ENCODE measurements at regions not wholly inside any gene's neighbourhood (a gene's known extent, or its start where the extent isn't known, plus 50 kb on each side); places are given as distances from the start of the nearest gene placed in this dataset.

DNA sequence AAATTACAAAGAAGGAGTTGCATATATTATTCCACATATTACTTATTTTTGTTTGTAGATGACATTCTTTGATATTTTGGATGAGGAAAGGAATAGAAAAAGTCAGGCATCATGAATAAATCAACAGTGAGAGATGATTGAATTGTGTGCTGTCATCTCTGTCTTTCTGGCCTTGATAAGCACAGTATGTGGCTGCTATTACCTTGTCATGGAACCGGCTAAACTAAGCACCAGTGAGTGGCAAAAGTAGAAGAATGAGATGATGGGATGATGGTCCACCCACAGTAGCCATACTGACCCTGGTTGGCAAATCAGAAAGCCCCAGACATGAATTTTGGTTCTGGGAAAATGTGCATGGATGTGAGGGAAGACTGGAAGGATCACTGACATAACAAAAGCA is 361.2 kb upstream of the DMAC1 start:
- H3K4me1 ChIP-seq (ENCODE audit: insufficient read depth, insufficient read length): no peaks in the 10 kb centered on the region
- no peaks in the 10 kb centered on the region for H3K27me3 ChIP-seq (ENCODE audit: insufficient read depth, insufficient read length)
- DNase-seq (ENCODE audit: low read depth, low spot score): no peak
- TF ChIP-seq SUZ12 (IDR thresholded peaks at IDR 0.05; ENCODE audit: extremely low read depth, insufficient read depth, insufficient read length): no peak
- no peak for TF ChIP-seq YY1 (IDR thresholded peaks at IDR 0.05; ENCODE audit: insufficient read depth, insufficient read length)
- no peak for TF ChIP-seq ZNF274 (IDR thresholded peaks at IDR 0.05; ENCODE audit: low read depth, low read length)
- no peaks in the 10 kb centered on the region for H3K36me3 ChIP-seq (ENCODE audit: insufficient read depth, insufficient read length, low read length)
- H3K4me3 ChIP-seq (ENCODE audit: insufficient read length, low read depth): no peak overlapping the region
- no peak overlapping the region for H3K9ac ChIP-seq (ENCODE audit: insufficient read length, low read depth)
- H3K9me3 ChIP-seq (ENCODE audit: insufficient read depth, low read length): no peaks in the 10 kb centered on the region

DNA sequence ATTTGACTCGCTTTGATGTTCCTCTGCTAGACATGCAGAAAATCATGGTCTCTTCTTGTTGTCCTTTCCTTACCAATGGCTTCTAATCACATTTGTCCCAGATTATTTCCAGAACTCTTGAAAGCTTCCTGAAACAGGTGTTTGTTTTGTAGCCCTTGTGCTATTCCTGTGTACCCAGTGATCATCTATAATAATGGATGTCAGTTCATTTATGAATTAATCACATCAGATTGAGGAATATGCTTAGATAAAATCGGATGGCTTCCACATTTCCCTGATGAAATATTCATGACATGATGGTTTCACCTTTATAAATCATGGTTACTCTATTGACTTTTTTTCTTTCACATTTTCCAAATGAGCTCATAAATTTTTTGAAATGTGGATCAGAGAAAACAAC is 359.0 kb upstream of the DMAC1 start:
- no peak overlapping the region for H3K9ac ChIP-seq (ENCODE audit: insufficient read length, low read depth)
- no peak for DNase-seq (ENCODE audit: low read depth, low spot score)
- H3K27me3 ChIP-seq (ENCODE audit: insufficient read depth, insufficient read length): no peaks in the 10 kb centered on the region
- H3K36me3 ChIP-seq (ENCODE audit: insufficient read depth, insufficient read length, low read length): no peaks in the 10 kb centered on the region
- H3K9me3 ChIP-seq (ENCODE audit: insufficient read depth, low read length): no peaks in the 10 kb centered on the region
- TF ChIP-seq YY1 (IDR thresholded peaks at IDR 0.05; ENCODE audit: insufficient read depth, insufficient read length): no peak
- TF ChIP-seq ZNF274 (IDR thresholded peaks at IDR 0.05; ENCODE audit: low read depth, low read length): no peak
- TF ChIP-seq SUZ12 (IDR thresholded peaks at IDR 0.05; ENCODE audit: extremely low read depth, insufficient read depth, insufficient read length): no peak
- H3K4me3 ChIP-seq (ENCODE audit: insufficient read length, low read depth): no peak overlapping the region
- no peaks in the 10 kb centered on the region for H3K4me1 ChIP-seq (ENCODE audit: insufficient read depth, insufficient read length)

DNA sequence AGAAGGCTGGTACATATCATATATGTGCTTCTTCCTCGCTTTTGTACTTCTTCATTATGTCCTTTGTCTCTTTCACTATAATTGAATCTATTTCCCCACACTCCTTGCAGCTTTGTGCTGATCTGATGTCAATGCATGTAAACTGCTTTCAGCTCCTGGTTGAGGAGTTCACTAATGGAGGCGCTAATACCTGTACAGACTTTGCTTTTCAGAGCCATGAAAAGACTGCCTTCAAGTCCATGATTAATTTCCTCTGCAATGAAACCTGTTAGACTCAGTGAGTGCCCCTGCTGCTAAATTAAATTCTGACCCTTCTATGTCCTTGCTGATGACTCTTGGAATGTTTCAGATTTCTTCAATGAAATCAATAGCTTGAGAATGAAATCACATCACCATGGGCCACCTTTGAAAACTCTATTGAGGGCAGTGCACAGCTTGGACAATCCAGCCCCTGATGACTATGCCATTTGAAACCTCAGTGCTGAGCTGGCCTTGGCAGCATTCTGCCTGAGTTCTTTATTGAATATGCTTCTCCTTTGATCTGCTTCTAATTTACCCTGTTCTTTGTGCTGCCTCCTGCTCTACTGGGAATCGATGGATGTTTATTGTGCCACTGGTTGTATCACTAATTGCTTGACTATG is 358.2 kb upstream of the DMAC1 start:
- no peak overlapping the region for H3K4me3 ChIP-seq (ENCODE audit: insufficient read length, low read depth)
- no peaks in the 10 kb centered on the region for H3K27me3 ChIP-seq (ENCODE audit: insufficient read depth, insufficient read length)
- H3K4me1 ChIP-seq (ENCODE audit: insufficient read depth, insufficient read length): no peaks in the 10 kb centered on the region
- no peaks in the 10 kb centered on the region for H3K36me3 ChIP-seq (ENCODE audit: insufficient read depth, insufficient read length, low read length)
- no peak for DNase-seq (ENCODE audit: low read depth, low spot score)
- H3K9ac ChIP-seq (ENCODE audit: insufficient read length, low read depth): no peak overlapping the region
- no peak for TF ChIP-seq ZNF274 (IDR thresholded peaks at IDR 0.05; ENCODE audit: low read depth, low read length)
- no peak for TF ChIP-seq YY1 (IDR thresholded peaks at IDR 0.05; ENCODE audit: insufficient read depth, insufficient read length)
- TF ChIP-seq SUZ12 (IDR thresholded peaks at IDR 0.05; ENCODE audit: extremely low read depth, insufficient read depth, insufficient read length): no peak
- H3K9me3 ChIP-seq (ENCODE audit: insufficient read depth, low read length): no peaks in the 10 kb centered on the region

DNA sequence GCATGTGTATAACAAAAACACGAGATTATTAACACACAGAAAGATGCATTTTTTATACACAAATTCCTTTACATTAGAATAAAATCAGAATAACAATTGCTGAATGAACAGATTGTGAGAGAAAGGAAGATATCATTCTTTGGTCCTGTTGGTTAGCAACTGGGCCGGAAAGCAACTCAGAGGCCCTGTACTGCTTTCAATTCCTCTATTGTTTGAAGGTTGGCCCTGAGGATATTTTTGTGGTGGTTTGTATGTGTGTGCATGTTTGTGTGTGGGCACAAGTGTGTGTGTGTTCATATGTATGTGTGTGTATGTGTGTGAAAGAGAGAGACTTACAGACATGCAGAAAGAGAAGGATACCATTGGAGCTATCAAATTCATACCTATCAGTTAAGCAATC is 356.8 kb upstream of the DMAC1 start:
- Histone ChIP-seq H3K4me1 (ENCODE audit: insufficient read depth, insufficient read length) (no peaks in the 10 kb centered on the region), H3K4me3 (ENCODE audit: insufficient read length, low read depth) (no peak overlapping the region), H3K9ac (ENCODE audit: insufficient read length, low read depth) (no peak overlapping the region), H3K27me3 (ENCODE audit: insufficient read depth, insufficient read length) (no peaks in the 10 kb centered on the region), H3K9me3 (ENCODE audit: insufficient read depth, low read length) (no peaks in the 10 kb centered on the region), H3K36me3 (ENCODE audit: insufficient read depth, insufficient read length, low read length) (no peaks in the 10 kb centered on the region)
- DNase-seq (ENCODE audit: low read depth, low spot score): no peak
- TF ChIP-seq ZNF274 (IDR thresholded peaks at IDR 0.05; ENCODE audit: low read depth, low read length): no peak
- TF ChIP-seq SUZ12 (IDR thresholded peaks at IDR 0.05; ENCODE audit: extremely low read depth, insufficient read depth, insufficient read length): no peak
- TF ChIP-seq YY1 (IDR thresholded peaks at IDR 0.05; ENCODE audit: insufficient read depth, insufficient read length): no peak

DNA sequence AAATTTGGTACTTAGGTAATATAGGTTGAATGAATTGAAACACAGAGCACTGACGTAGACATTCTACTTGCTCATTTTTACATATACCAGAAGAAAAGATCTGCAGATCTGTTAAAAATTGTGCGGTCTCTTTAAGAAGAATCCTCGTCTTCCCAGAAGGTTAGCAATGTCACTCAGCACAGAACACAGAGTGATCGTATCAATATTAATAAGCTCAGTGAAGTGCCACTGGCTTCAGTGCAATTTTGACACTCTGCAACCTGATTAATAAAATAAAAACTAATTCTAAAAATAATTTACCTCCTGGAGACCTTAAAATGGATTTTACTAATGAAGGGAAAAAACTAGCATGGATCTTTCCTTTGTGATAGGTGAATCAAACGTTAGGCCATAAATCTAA is 356.1 kb upstream of the DMAC1 start:
- Histone ChIP-seq H3K27me3 (ENCODE audit: insufficient read depth, insufficient read length) (no peaks in the 10 kb centered on the region), H3K4me3 (ENCODE audit: insufficient read length, low read depth) (no peak overlapping the region), H3K36me3 (ENCODE audit: insufficient read depth, insufficient read length, low read length) (no peaks in the 10 kb centered on the region), H3K9me3 (ENCODE audit: insufficient read depth, low read length) (no peaks in the 10 kb centered on the region), H3K9ac (ENCODE audit: insufficient read length, low read depth) (no peak overlapping the region), H3K4me1 (ENCODE audit: insufficient read depth, insufficient read length) (no peaks in the 10 kb centered on the region)
- no peak for DNase-seq (ENCODE audit: low read depth, low spot score)
- TF ChIP-seq ZNF274 (IDR thresholded peaks at IDR 0.05; ENCODE audit: low read depth, low read length) (no peak), YY1 (IDR thresholded peaks at IDR 0.05; ENCODE audit: insufficient read depth, insufficient read length) (no peak), SUZ12 (IDR thresholded peaks at IDR 0.05; ENCODE audit: extremely low read depth, insufficient read depth, insufficient read length) (no peak)

DNA sequence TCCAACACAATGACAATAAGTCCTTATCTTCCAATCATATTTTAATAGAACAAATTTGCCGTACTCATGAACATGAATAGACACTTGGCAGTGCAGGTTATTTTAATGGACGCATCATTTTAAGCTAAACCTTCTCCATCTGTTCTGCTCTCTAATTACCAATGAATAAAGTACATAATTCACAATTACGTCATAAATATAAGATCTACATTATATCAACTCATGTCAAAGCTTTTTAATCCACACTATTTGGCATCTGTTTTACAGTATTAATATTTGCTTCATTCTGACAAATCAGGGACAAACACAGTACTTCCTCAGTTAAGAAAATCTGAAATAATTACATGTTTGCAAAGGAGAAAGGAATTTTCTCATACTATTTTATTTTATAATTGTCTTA is 344.1 kb upstream of the DMAC1 start:
- Histone ChIP-seq H3K9ac (ENCODE audit: insufficient read length, low read depth) (no peak overlapping the region), H3K4me3 (ENCODE audit: insufficient read length, low read depth) (no peak overlapping the region), H3K9me3 (ENCODE audit: insufficient read depth, low read length) (no peaks in the 10 kb centered on the region), H3K4me1 (ENCODE audit: insufficient read depth, insufficient read length) (no peaks in the 10 kb centered on the region), H3K27me3 (ENCODE audit: insufficient read depth, insufficient read length) (no peaks in the 10 kb centered on the region), H3K36me3 (ENCODE audit: insufficient read depth, insufficient read length, low read length) (no peaks in the 10 kb centered on the region)
- TF ChIP-seq ZNF274 (IDR thresholded peaks at IDR 0.05; ENCODE audit: low read depth, low read length) (no peak), YY1 (IDR thresholded peaks at IDR 0.05; ENCODE audit: insufficient read depth, insufficient read length) (no peak), SUZ12 (IDR thresholded peaks at IDR 0.05; ENCODE audit: extremely low read depth, insufficient read depth, insufficient read length) (no peak)
- no peak for DNase-seq (ENCODE audit: low read depth, low spot score)

DNA sequence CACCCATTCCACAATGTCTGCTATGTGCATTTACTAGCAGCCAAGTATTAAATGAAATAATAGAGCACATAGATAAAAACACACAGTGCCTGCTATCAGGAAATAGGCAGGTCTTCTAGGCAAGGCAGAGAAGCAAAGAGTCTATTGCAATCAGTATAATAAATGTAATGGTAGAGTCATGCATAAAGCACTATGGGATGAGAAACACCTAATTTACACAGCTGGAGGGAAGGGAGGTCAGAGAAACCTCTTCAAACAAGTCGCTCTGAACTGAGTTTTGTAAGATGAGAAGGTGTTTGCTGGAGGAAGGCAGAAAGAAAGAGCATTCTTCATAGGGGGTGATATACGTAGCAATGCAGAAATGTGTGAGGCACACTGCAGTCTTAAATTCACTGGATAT is 341.0 kb upstream of the DMAC1 start:
- no peaks in the 10 kb centered on the region for H3K36me3 ChIP-seq (ENCODE audit: insufficient read depth, insufficient read length, low read length)

More for the DNA sequence above, 341.0 kb upstream of the DMAC1 start:
- Histone ChIP-seq H3K9me3 (ENCODE audit: insufficient read depth, low read length) (no peaks in the 10 kb centered on the region), H3K4me3 (ENCODE audit: insufficient read length, low read depth) (no peak overlapping the region), H3K27me3 (ENCODE audit: insufficient read depth, insufficient read length) (no peaks in the 10 kb centered on the region), H3K9ac (ENCODE audit: insufficient read length, low read depth) (no peak overlapping the region), H3K4me1 (ENCODE audit: insufficient read depth, insufficient read length) (no peaks in the 10 kb centered on the region)
- no peak for TF ChIP-seq ZNF274 (IDR thresholded peaks at IDR 0.05; ENCODE audit: low read depth, low read length)
- TF ChIP-seq YY1 (IDR thresholded peaks at IDR 0.05; ENCODE audit: insufficient read depth, insufficient read length): no peak
- no peak for TF ChIP-seq SUZ12 (IDR thresholded peaks at IDR 0.05; ENCODE audit: extremely low read depth, insufficient read depth, insufficient read length)
- no peak for DNase-seq (ENCODE audit: low read depth, low spot score)
